ENCODE measurements at regions not wholly inside any gene's neighbourhood (a gene's known extent, or its start where the extent isn't known, plus 50 kb on each side); places are given as distances from the start of the nearest gene placed in this dataset.

- no peak overlapping the region for H3K27ac ChIP-seq
- no peak for TF ChIP-seq CTCF (IDR thresholded peaks at IDR 0.05)
- TF ChIP-seq ZFX (IDR thresholded peaks at IDR 0.05; ENCODE audit: borderline replicate concordance): no peak
Measured at GRCh38 chr17:55576996-55577586, 65.8 kb upstream of the SMIM36 start.

GRCh38 chr17:55576237-55576995 is 65.2 kb upstream of the SMIM36 start:
- TF ChIP-seq ZFX (IDR thresholded peaks at IDR 0.05; ENCODE audit: borderline replicate concordance): no peak
- no peak for TF ChIP-seq CTCF (IDR thresholded peaks at IDR 0.05)
- no peak overlapping the region for H3K27ac ChIP-seq

- TF ChIP-seq CTCF (IDR thresholded peaks at IDR 0.05) (no peak), ZFX (IDR thresholded peaks at IDR 0.05; ENCODE audit: borderline replicate concordance) (no peak)
- no peak overlapping the region for H3K27ac ChIP-seq
Measured at GRCh38 chr17:55575058-55575636, 63.9 kb upstream of the SMIM36 start.

- H3K27ac ChIP-seq: no peak overlapping the region
- no peak for TF ChIP-seq CTCF (IDR thresholded peaks at IDR 0.05)
- no peak for TF ChIP-seq ZFX (IDR thresholded peaks at IDR 0.05; ENCODE audit: borderline replicate concordance)
Measured at GRCh38 chr17:55572599-55572998, 61.3 kb upstream of the SMIM36 start.

- TF ChIP-seq ZFX (IDR thresholded peaks at IDR 0.05; ENCODE audit: borderline replicate concordance): no peak
- TF ChIP-seq CTCF (IDR thresholded peaks at IDR 0.05): no peak
- H3K27ac ChIP-seq: no peak overlapping the region
Measured at GRCh38 chr17:55572139-55572538, 60.9 kb upstream of the SMIM36 start.

- TF ChIP-seq CTCF (IDR thresholded peaks at IDR 0.05): no peak
- H3K27ac ChIP-seq: no peak overlapping the region
Measured at GRCh38 chr17:55571095-55571494, 59.8 kb upstream of the SMIM36 start.

- H3K27ac ChIP-seq: no peak overlapping the region
- no peak for TF ChIP-seq ZFX (IDR thresholded peaks at IDR 0.05; ENCODE audit: borderline replicate concordance)
- no peak for TF ChIP-seq CTCF (IDR thresholded peaks at IDR 0.05)
Measured at GRCh38 chr17:55570391-55570790, 59.1 kb upstream of the SMIM36 start.
